Ishikawa (cell line): ENCODE measurements at regions not wholly inside any gene's neighbourhood (a gene's known extent, or its start where the extent isn't known, plus 50 kb on each side); places are given as distances from the start of the nearest gene placed in this dataset.

ENCODE experiments used
- CEBPB ChIP-seq: IDR thresholded peaks from 2 replicates; pipeline ENCODE4 v1.6.1; 2012
- CREB1 ChIP-seq: IDR thresholded peaks from 2 replicates; pipeline ENCODE4 v1.6.1; 2012; ENCODE audit warnings: low read depth
- EGR1 ChIP-seq: IDR thresholded peaks from 2 replicates; pipeline ENCODE4 v1.6.1; 2012
- EP300 ChIP-seq: IDR thresholded peaks from 2 replicates; pipeline ENCODE4 v1.6.1; 2012; ENCODE audit warnings: borderline replicate concordance
- FOXM1 ChIP-seq: IDR thresholded peaks from 2 replicates; pipeline ENCODE4 v1.6.1; 2012; ENCODE audit warnings: low read depth, borderline replicate concordance
- NFIC ChIP-seq: IDR thresholded peaks from 2 replicates; pipeline ENCODE4 v1.6.1; 2012
- RAD21 ChIP-seq: IDR thresholded peaks from 2 replicates; pipeline ENCODE4 v1.6.1; 2012; ENCODE audit warnings: low read depth
- TAF1 ChIP-seq: IDR thresholded peaks from 2 replicates; pipeline ENCODE4 v1.6.1; 2012; ENCODE audit warnings: low read depth, mild to moderate bottlenecking
- TCF12 ChIP-seq: IDR thresholded peaks from 2 replicates; pipeline ENCODE4 v1.6.1; 2012; ENCODE audit warnings: low read depth
- TEAD4 ChIP-seq: IDR thresholded peaks from 2 replicates; pipeline ENCODE4 v1.6.1; 2012
- YY1 ChIP-seq: IDR thresholded peaks from 2 replicates; pipeline ENCODE4 v1.6.1; 2012; ENCODE audit warnings: low read depth
- ZBTB7A ChIP-seq: IDR thresholded peaks from 2 replicates; pipeline ENCODE4 v1.6.1; 2012; ENCODE audit warnings: low read depth
- TF ChIP-seq, protein P1 (sequence below): IDR thresholded peaks from 2 replicates; pipeline ENCODE4 v1.6.1; 2012; ENCODE audit warnings: low read depth, mild to moderate bottlenecking
- TF ChIP-seq, protein P2 (sequence below): IDR thresholded peaks from 2 replicates; pipeline ENCODE4 v1.6.1; 2012
- TF ChIP-seq, protein P3 (sequence below): IDR thresholded peaks from 2 replicates; pipeline ENCODE4 v1.6.1; 2012

DNA sequence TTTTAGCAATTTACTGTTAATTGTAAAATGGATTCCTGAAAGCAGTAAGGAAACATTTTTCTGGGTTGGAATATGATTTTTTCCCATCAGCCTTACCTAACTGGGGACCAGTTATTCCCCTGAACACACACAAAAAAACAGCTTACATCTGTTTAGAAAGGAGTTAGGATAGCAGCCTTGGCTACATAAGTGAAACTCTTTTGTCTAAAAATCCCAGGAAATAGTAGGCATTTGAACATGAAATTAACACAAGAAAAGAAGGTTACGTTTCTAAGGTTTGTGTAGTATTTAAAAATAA, 696.2 kb upstream of the MARCKS start:
- TF ChIP-seq NFIC, result no peak
- no peak for TF ChIP-seq ZBTB7A
- no peak for TF ChIP-seq EGR1
- TF ChIP-seq, protein P1, sequence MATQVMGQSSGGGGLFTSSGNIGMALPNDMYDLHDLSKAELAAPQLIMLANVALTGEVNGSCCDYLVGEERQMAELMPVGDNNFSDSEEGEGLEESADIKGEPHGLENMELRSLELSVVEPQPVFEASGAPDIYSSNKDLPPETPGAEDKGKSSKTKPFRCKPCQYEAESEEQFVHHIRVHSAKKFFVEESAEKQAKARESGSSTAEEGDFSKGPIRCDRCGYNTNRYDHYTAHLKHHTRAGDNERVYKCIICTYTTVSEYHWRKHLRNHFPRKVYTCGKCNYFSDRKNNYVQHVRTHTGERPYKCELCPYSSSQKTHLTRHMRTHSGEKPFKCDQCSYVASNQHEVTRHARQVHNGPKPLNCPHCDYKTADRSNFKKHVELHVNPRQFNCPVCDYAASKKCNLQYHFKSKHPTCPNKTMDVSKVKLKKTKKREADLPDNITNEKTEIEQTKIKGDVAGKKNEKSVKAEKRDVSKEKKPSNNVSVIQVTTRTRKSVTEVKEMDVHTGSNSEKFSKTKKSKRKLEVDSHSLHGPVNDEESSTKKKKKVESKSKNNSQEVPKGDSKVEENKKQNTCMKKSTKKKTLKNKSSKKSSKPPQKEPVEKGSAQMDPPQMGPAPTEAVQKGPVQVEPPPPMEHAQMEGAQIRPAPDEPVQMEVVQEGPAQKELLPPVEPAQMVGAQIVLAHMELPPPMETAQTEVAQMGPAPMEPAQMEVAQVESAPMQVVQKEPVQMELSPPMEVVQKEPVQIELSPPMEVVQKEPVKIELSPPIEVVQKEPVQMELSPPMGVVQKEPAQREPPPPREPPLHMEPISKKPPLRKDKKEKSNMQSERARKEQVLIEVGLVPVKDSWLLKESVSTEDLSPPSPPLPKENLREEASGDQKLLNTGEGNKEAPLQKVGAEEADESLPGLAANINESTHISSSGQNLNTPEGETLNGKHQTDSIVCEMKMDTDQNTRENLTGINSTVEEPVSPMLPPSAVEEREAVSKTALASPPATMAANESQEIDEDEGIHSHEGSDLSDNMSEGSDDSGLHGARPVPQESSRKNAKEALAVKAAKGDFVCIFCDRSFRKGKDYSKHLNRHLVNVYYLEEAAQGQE, result no peak
- TF ChIP-seq YY1, result no peak
- no peak for TF ChIP-seq CREB1
- no peak for TF ChIP-seq TAF1
- TF ChIP-seq, protein P2, sequence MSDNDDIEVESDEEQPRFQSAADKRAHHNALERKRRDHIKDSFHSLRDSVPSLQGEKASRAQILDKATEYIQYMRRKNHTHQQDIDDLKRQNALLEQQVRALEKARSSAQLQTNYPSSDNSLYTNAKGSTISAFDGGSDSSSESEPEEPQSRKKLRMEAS, result no peak
- TF ChIP-seq CEBPB, result no peak
- TF ChIP-seq, protein P3, sequence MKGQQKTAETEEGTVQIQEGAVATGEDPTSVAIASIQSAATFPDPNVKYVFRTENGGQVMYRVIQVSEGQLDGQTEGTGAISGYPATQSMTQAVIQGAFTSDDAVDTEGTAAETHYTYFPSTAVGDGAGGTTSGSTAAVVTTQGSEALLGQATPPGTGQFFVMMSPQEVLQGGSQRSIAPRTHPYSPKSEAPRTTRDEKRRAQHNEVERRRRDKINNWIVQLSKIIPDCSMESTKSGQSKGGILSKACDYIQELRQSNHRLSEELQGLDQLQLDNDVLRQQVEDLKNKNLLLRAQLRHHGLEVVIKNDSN, result no peak
- TF ChIP-seq TEAD4, result no peak
- no peak for TF ChIP-seq TCF12
- no peak for TF ChIP-seq RAD21
- no peak for TF ChIP-seq FOXM1
- TF ChIP-seq EP300, result no peak

DNA sequence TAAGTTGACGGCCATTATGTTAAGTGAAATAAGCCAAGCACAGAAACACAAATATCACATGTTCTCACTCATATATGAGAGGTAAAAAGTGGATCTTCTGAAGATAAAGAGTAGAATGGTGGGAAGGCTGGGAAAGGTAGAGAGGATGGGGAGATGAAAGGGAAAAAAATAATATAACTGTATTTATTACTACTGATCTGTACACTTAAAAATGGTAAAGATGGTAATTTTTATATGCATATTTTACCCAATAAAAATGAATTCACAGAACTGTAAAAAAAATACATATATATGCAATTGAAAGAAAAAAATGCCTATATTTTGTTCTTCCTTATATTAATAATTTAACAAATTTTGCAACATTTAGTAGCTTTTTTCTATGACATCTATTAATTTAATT, 694.4 kb upstream of the MARCKS start:
- TF ChIP-seq EGR1, result no peak
- no peak for TF ChIP-seq TEAD4
- TF ChIP-seq CREB1, result no peak
- no peak for TF ChIP-seq TAF1
- no peak for TF ChIP-seq ZBTB7A
- TF ChIP-seq, protein P3, result no peak

DNA sequence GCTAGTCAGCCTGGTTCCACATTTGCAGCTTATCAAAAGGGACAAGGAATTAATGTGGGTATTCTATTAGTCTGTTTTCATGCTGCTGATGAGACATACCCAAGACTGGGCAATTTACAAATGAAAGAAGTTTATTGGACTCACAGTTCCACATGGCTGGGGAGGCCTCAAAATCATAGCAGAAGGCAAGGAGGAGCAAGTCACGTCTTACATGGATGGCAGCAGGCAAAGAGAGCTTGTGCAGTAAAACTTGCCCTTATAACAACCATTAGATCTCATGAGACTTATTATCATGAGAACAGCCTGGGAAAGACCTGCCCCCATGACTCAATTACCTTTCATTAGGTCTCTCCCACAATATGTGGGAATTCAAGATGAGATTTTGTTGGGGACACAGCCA, 689.1 kb upstream of the MARCKS start:
- TF ChIP-seq TCF12, result no peak
- TF ChIP-seq, protein P2, result no peak
- TF ChIP-seq YY1, result no peak
- TF ChIP-seq NFIC, result no peak

DNA sequence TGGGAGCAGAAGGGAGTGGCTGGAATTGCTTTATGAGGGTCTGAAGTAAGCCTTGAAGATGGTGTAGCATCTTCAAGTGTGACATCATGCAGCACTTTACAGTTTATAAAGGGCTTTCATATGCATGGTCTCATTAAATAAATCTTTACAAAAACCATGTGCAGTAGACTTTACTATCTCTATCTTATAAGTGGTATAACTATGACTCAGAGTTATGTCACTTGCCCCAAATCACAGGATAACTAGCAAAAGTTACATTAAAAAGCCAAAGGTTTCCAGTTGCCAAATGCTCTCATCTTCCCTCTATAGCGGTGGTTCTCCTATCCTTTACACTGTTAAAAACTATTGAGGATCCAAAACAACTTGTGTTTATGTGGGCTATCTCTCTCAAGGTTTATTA, 687.7 kb upstream of the MARCKS start:
- TF ChIP-seq CEBPB (no peak), NFIC (no peak), TEAD4 (no peak), EP300 (no peak), TCF12 (no peak), ZBTB7A (no peak), RAD21 (no peak), YY1 (no peak)
- TF ChIP-seq, protein P1, result no peak
- TF ChIP-seq, protein P3, result no peak

DNA sequence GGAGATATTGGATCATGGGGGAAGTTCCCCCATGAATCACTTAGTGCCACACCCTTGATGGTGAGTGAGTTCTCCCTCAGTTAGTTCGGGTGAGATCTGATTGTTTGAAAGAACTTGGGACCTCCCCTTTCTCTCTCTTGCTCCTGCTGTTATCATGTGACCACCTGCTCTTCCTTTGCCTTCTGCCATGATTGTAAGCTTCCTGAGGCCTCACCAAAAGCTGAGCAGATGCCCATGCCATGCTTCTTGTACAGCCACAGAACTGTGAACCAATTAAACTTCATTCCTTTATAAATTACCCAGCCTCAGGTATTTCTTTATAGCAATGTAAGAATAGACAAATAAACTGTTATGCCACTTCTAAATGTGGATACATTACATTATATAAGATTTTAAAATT, 686.7 kb upstream of the MARCKS start:
- no peak for TF ChIP-seq ZBTB7A
- no peak for TF ChIP-seq CEBPB
- no peak for TF ChIP-seq CREB1
- no peak for TF ChIP-seq NFIC
- TF ChIP-seq, protein P2, result no peak
- TF ChIP-seq, protein P3, result no peak
- no peak for TF ChIP-seq YY1
- TF ChIP-seq EP300, result no peak
- no peak for TF ChIP-seq FOXM1
- TF ChIP-seq EGR1, result no peak
- TF ChIP-seq, protein P1, result no peak
- no peak for TF ChIP-seq RAD21
- TF ChIP-seq TAF1, result no peak
